ENCODE measurements at regions not wholly inside any gene's neighbourhood (a gene's known extent, or its start where the extent isn't known, plus 50 kb on each side); places are given as distances from the start of the nearest gene placed in this dataset.

GRCh38 chr6:14819001-14819400 lies 426.9 kb upstream of the JARID2 start:
- TF ChIP-seq EZH2 (IDR thresholded peaks at IDR 0.05; ENCODE audit: insufficient read depth, low read length) = no peak
- TF ChIP-seq CTCF (IDR thresholded peaks at IDR 0.05; ENCODE audit: insufficient read depth, low read depth, low read length) = no peak
- no peaks in the 10 kb centered on the region for H3K36me3 ChIP-seq (ENCODE audit: insufficient read depth, low read length)
- H3K79me2 ChIP-seq (ENCODE audit: insufficient read depth, low read length) = no peaks in the 10 kb centered on the region
- peaks cover 4% of the 10 kb centered on the region for H3K4me1 Mint-ChIP-seq (ENCODE audit: low read depth, unreplicated experiment)
- H3K4me3 ChIP-seq (ENCODE audit: insufficient read depth, low read depth, low read length) = no peak overlapping the region
- H3K9me3 Mint-ChIP-seq (ENCODE audit: unreplicated experiment) = peaks cover 10% of the 10 kb centered on the region
- H3K27ac ChIP-seq (ENCODE audit: low read depth, low read length) = no peak overlapping the region
- H4K20me1 ChIP-seq (ENCODE audit: insufficient read depth, low read length) = no peaks in the 10 kb centered on the region
- H3K27ac Mint-ChIP-seq (ENCODE audit: unreplicated experiment) = no peak overlapping the region
- no peak overlapping the region for H2AFZ ChIP-seq (ENCODE audit: low read depth, low read length)
- H3K36me3 Mint-ChIP-seq (ENCODE audit: low read depth, unreplicated experiment) = peaks cover 2% of the 10 kb centered on the region
- no peaks in the 10 kb centered on the region for H3K27me3 ChIP-seq (ENCODE audit: insufficient read depth, low read length)
- peaks cover 12% of the 10 kb centered on the region for H3K27me3 Mint-ChIP-seq (ENCODE audit: low read depth, unreplicated experiment)
- no peak for DNase-seq (ENCODE audit: low read depth)
- no peak overlapping the region for H3K4me2 ChIP-seq (ENCODE audit: low read length)
- H3K4me3 Mint-ChIP-seq (ENCODE audit: unreplicated experiment) = no peak overlapping the region
- no peak for FAIRE-seq
- H3K9me3 ChIP-seq (ENCODE audit: insufficient read depth, low read depth, low read length) = no peaks in the 10 kb centered on the region
- H3K9ac ChIP-seq (ENCODE audit: low read length) = no peak overlapping the region
- peaks cover under 1% of the 10 kb centered on the region for H3K4me1 ChIP-seq (ENCODE audit: insufficient read depth, low read length)

GRCh38 chr6:14819840-14820420 lies 425.9 kb upstream of the JARID2 start:
- DNase-seq (ENCODE audit: low read depth) (no peak), FAIRE-seq (no peak)
- no peaks in the 10 kb centered on the region for H4K20me1 ChIP-seq (ENCODE audit: insufficient read depth, low read length)
- Mint-ChIP-seq H3K36me3 (ENCODE audit: low read depth, unreplicated experiment) (peaks cover 2% of the 10 kb centered on the region), H3K9me3 (ENCODE audit: unreplicated experiment) (peaks cover 10% of the 10 kb centered on the region), H3K4me1 (ENCODE audit: low read depth, unreplicated experiment) (peaks cover 13% of the 10 kb centered on the region), H3K27ac (ENCODE audit: unreplicated experiment) (no peak overlapping the region), H3K4me3 (ENCODE audit: unreplicated experiment) (no peak overlapping the region), H3K27me3 (ENCODE audit: low read depth, unreplicated experiment) (peaks cover 12% of the 10 kb centered on the region)
- no peak overlapping the region for H3K27ac ChIP-seq (ENCODE audit: low read depth, low read length)
- H3K36me3 ChIP-seq (ENCODE audit: insufficient read depth, low read length) = no peaks in the 10 kb centered on the region
- no peak overlapping the region for H3K4me2 ChIP-seq (ENCODE audit: low read length)
- H3K4me3 ChIP-seq (ENCODE audit: insufficient read depth, low read depth, low read length) = no peak overlapping the region
- no peak overlapping the region for H2AFZ ChIP-seq (ENCODE audit: low read depth, low read length)
- H3K9ac ChIP-seq (ENCODE audit: low read length) = no peak overlapping the region
- TF ChIP-seq EZH2 (IDR thresholded peaks at IDR 0.05; ENCODE audit: insufficient read depth, low read length) (no peak), CTCF (IDR thresholded peaks at IDR 0.05; ENCODE audit: insufficient read depth, low read depth, low read length) (no peak)
- no peaks in the 10 kb centered on the region for H3K79me2 ChIP-seq (ENCODE audit: insufficient read depth, low read length)
- no peaks in the 10 kb centered on the region for H3K9me3 ChIP-seq (ENCODE audit: insufficient read depth, low read depth, low read length)
- H3K27me3 ChIP-seq (ENCODE audit: insufficient read depth, low read length) = no peaks in the 10 kb centered on the region
- H3K4me1 ChIP-seq (ENCODE audit: insufficient read depth, low read length) = peaks cover 5% of the 10 kb centered on the region

- peaks cover 11% of the 10 kb centered on the region for H3K27me3 Mint-ChIP-seq (ENCODE audit: low read depth, unreplicated experiment)
- DNase-seq (ENCODE audit: low read depth) (no peak), FAIRE-seq (no peak)
- H3K27ac Mint-ChIP-seq (ENCODE audit: unreplicated experiment) = no peak overlapping the region
- H3K4me3 Mint-ChIP-seq (ENCODE audit: unreplicated experiment) = no peak overlapping the region
- peaks cover 10% of the 10 kb centered on the region for H3K9me3 Mint-ChIP-seq (ENCODE audit: unreplicated experiment)
- no peak for TF ChIP-seq EZH2 (IDR thresholded peaks at IDR 0.05; ENCODE audit: insufficient read depth, low read length)
- no peak for TF ChIP-seq CTCF (IDR thresholded peaks at IDR 0.05; ENCODE audit: insufficient read depth, low read depth, low read length)
- H3K9ac ChIP-seq (ENCODE audit: low read length) = no peak overlapping the region
- no peak overlapping the region for H3K4me3 ChIP-seq (ENCODE audit: insufficient read depth, low read depth, low read length)
- no peaks in the 10 kb centered on the region for H3K27me3 ChIP-seq (ENCODE audit: insufficient read depth, low read length)
- no peaks in the 10 kb centered on the region for H3K79me2 ChIP-seq (ENCODE audit: insufficient read depth, low read length)
- H3K27ac ChIP-seq (ENCODE audit: low read depth, low read length) = no peak overlapping the region
- H2AFZ ChIP-seq (ENCODE audit: low read depth, low read length) = no peak overlapping the region
- no peaks in the 10 kb centered on the region for H3K36me3 ChIP-seq (ENCODE audit: insufficient read depth, low read length)
- H3K9me3 ChIP-seq (ENCODE audit: insufficient read depth, low read depth, low read length) = no peaks in the 10 kb centered on the region
- H3K4me1 ChIP-seq (ENCODE audit: insufficient read depth, low read length) = peaks cover 5% of the 10 kb centered on the region
- no peaks in the 10 kb centered on the region for H4K20me1 ChIP-seq (ENCODE audit: insufficient read depth, low read length)
- peaks cover 2% of the 10 kb centered on the region for H3K36me3 Mint-ChIP-seq (ENCODE audit: low read depth, unreplicated experiment)
- peaks cover 11% of the 10 kb centered on the region for H3K4me1 Mint-ChIP-seq (ENCODE audit: low read depth, unreplicated experiment)
- no peak overlapping the region for H3K4me2 ChIP-seq (ENCODE audit: low read length)
Measured at GRCh38 chr6:14822012-14822553, 423.8 kb upstream of the JARID2 start.
